ENCODE measurements at regions not wholly inside any gene's neighbourhood (a gene's known extent, or its start where the extent isn't known, plus 50 kb on each side); places are given as distances from the start of the nearest gene placed in this dataset.

DNA sequence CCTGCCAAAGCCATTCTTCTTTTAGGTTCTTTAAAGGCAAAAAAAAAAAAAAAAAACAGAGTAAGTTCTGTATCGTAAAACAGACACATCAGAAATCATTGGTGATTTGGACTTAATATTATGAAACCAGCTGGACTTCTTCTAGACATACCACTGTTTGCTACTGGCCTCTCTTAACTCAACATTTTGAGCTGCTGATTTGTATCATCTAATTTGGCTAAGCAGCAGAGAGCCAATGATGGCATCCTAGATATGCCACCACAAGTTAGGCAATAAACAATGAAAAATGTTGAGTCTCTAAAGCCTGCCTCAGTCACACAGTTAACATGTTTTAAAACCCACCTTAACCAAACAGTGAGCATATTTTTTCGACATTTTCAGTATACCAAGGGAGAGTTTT is 1034.3 kb upstream of the NXPH2 start:
- no peak for DNase-seq

- no peak for DNase-seq
These were observed 1033.2 kb upstream of the NXPH2 start for GRCh38 chr2:139813340-139813739.

DNA sequence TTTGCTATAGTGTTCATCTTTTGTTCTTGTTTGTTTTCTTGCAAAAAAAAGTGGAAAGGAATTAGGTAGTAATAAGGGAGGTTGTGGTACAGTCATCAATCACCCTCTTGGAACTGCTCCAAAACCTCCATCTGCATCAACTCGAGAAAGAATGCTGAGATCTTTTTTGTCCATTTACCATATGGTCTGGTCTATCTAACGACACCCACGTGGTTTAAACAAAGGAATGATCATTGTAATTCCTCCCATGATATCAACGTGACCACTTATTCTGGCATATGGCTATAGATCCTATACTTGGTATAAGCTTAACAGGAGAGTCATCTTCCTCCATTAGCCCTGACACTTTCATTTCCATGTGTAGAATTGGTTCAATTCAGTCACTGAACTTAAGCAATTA is 1025.3 kb upstream of the NXPH2 start:
- DNase-seq: no peak

DNA sequence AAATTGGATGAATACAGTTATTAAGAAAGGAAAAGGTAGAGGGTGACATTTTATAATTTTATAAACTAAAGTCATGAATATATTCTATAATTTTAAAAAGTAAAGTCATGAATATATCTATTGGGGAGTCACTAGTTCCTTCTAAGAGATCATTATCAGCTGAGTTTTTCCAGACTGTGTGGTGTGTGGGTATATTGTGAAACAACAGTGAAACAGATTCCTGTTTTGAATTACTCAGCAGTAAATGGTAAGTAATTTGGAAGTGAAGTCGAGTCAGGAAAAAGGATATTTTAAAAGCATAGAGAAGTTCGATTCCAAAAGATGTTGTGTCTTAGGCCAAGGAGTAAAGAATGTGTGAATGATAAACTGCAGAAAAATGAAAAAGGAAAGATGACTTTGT is 1018.2 kb upstream of the NXPH2 start:
- DNase-seq: peak; percentile 9 to 27

DNA sequence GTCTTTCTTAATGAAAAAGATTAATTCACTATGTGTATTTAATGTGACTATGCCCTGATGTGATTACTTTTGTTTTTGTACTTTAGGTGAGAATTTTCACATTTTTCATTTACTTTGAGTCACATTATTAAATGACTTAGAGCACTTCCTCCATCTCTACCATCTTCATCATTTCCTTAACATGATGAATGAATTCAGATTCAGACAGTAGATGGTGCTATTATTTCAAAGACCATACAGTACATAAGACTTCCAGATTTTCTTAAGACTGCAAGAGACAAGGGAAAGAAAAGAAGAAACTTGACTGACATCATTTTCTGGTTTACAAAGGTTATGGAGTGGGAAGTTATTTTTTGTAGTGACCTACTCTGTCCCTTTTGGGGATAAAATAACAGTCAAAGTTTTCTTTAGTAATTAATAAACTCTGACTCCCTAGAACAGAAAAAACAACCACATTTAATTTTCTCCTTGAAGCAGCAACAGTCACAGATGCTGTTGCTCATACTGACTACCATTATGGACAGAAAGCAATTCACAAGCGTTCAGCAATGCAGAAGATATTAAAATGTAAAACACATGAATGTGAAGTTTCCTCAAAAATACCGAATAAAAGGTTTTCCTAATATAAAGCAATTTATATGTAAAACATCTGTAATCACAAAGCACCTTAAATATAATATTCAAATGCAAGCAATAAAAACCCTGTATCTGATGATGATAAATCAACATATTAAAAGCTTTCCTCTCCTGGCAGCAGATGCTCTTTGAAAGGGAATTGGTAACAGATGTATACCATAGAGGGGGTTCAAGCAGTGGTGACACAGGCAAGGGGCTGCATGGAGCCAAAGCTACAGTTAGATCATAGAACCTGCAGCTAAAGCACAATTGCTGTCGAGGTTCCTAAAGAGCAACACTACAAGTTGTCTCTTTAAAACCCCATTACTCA is 1010.9 kb upstream of the NXPH2 start:
- DNase-seq: peak; percentile 91 to 94

- no peak for DNase-seq
These were observed 1009.9 kb upstream of the NXPH2 start for GRCh38 chr2:139790136-139790535.

GRCh38 chr2:139778732-139779131 is 998.5 kb upstream of the NXPH2 start:
- DNase-seq: no peak

DNA sequence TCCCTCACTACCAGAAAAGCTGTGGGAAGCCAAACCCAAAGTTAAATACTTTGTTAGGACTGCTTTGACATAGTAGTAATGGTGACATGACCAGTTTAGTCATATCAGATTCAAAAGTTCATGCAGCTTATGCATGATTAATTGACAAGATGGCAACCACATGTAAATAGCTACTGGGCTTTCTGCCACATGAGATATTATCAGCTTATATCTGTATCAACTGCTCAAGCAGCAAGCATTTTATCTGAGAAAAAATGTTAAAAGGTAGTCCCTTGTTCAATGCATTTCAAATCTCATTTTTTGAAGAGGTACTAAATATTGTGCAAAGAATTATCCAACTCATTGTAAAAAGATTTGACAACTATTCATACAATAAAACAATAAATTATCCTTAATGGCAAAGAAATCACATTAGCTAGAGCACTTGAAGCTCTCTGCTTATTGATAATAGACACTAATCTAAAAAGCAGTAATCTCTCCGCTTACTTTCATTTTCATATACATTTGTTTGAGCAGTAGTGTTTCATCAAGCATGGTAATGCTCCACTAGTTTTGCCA is 993.6 kb upstream of the NXPH2 start:
- DNase-seq: no peak

DNA sequence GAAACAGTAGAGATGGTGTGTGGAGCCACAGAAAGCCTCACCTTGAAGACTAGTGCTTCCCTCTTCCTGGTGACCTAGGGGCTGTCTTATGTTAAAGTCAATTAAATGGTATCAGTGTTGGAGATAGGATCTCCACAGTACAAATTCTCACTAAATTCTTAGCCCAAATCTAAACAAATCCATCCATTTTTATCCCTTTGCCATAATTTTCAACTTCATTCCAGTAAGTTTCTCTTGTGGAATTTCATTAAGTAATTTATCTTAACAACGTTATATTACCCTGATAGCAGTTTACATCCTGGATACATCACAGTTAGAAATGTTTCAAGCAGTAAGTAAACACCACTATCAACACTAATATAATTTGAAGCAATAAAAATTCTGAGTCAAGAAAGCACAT is 989.4 kb upstream of the NXPH2 start:
- DNase-seq: no peak

DNA sequence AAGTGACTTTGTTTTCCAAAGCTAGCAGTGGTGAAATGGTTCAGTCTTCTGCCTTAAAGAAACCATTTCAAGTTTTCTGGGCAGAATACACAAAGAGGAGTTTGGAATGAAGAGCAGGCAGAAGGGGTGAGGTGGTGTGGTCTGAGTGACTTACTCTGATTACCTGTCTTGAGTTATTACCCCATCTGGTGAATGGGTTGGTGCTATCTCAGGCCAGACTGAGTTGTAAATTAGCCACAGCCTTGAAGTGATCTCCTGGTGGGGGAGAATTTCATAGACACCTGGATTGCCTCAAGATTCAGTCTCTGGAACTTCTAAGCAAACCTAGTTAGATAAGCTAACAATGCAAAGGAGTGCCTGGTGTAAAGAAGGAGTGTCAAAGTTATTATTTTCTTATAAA is 983.5 kb upstream of the NXPH2 start:
- DNase-seq: no peak

DNA sequence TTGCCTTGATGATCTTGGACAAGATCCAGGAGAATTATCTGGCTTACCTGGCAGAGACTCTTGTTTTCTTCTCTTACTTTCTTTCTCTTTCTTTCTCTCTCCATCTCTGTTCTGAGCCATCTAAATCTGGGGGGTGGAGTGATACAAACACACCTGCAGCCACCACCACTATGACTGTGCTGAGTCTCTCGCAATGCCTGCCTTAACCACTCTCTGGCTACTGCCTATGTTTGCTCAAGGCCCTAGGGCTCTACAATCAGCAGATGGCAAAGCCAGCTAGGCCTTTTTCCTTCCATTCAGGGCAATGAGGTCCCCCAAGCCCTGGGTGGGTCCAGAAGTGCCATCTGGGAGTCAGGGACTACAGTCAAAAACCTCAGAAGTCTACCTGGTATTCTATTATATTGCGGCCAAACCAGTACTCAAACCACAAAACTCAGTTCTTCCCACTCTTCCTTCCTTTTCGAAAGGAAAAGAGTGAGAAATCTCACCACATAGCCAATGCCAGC is 978.9 kb upstream of the NXPH2 start:
- no peak for DNase-seq

DNA sequence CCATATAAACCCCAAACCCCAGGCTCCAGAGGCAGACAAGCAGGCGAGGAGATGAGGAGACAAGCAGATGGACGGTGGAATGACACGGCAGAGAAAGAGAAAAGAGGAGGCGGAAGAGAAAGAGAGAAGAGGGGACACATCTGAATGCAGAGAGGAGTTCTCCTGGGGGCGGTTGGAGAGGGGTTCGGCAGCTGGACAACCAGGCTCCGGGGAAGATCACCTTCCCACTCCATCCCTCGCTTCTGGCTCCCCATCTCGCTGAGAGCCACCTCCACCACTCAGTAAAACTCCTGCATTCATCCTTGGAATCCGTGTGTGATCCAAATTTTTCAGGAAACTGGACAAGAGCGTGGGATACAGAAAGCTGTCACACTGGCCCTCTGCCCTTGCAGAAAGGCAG is 966.7 kb upstream of the NXPH2 start:
- no peak for DNase-seq

DNA sequence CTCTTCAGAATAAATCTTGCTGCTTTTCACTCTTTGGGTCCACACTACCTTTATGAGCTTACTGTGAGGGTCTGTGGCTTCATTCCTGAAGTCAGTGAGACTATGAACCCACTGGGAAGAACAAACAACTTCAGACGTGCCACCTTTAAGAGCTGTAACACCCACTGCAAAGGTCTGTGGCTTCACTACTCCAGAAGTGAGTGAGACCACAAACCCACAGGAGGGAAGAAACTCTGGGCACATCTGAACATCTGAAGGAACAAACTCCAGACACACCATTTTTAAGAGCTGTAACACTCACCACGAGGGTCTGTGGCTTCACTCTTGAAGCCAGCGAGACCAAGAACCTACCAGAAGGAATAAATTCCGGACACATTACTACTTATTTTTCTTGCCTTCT is 964.1 kb upstream of the NXPH2 start:
- DNase-seq: no peak

DNA sequence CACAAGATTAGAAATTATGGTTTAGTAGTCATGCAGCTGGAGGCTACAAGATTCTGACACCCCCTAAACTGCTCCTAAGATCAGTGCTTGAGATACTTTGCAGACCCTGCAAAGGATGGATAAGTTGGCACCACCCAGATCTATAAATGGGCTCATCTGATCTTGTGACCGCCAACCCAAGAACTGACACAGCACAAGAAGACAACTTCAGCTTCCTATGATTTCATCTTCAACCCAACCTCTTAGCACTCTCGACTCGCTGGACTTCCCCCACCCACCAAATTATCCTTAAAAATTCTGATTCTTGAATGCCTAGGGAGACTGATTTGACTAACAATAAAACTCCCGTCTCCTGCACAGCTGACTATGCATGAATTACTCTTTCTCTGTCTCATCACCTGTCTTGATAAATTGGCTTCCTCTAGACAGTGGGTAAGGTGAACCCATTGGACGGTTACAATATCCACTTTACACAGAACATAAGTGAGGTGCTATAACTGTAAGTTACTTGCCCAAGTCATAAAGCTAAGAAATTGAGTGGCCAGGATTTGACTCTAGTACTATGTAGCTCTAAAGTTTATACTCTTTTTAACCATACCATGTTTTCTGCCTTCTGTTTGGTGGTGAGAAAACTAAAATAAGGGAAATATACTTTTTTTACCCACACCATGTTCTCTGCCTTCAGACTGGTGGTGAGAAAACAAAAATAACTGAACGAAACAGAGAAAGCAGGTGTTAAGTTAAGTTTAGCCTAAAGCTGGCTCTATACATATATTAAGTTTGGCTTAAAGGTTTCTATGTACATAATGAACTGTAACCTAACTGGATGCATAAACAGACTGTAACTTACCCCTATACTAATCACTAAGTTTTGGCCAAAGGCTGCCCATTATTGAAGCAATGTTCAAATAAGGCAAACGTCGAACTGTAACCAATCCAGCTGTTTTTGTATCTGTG is 962.3 kb upstream of the NXPH2 start:
- no peak for DNase-seq

GRCh38 chr2:139737659-139738058 is 957.5 kb upstream of the NXPH2 start:
- no peak for DNase-seq

DNA sequence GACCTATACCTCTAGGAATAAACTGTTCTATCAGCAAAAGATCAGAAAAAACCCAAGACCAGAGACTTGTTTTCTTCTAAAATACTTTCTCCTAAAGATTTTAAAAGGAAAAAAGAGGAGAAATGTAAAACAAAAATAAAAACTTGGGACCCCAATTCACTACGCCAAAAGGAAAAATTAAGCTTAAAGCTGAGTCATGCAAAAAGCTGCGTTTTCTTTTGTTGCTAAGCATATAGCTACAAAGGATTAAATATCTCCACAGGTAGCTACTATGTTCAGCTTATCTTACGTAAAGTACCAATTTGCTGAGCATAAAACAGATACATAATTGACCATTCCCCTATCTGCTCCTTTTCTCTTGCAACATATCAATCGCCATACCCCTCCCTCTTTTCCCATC is 950.0 kb upstream of the NXPH2 start:
- no peak for DNase-seq

DNA sequence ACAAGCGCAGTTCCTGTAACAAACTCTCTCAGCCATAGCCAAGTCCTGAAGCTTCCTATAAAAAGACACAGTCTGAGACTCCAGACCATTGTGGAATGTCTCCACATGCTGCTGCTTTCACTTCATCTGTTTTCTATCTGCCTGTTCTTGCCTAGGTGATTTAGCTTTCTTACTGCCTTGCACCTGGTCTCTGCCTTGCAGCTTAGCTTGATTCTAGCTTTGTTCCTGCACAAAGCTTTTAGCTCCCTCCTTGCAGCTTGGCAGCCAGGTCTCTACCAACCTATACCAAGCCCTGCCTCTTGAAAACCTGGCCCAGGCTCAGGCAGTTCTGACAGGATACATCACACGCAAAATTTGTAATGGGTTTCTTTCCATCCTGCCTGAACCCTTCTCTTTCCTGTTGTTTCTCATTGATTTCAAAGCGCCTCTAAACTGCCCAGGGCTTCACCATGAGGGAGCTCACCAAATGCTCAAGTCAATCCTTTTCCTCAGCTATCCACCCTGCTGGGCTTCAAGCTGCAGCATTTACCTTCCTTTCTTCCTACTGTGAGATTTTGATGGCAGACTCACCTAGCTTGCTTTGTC is 941.3 kb upstream of the NXPH2 start:
- no peak for DNase-seq

- no peak for DNase-seq
These were observed 939.9 kb upstream of the NXPH2 start for GRCh38 chr2:139720056-139720455.

GRCh38 chr2:139704606-139705005 is 924.4 kb upstream of the NXPH2 start:
- no peak for DNase-seq

DNA sequence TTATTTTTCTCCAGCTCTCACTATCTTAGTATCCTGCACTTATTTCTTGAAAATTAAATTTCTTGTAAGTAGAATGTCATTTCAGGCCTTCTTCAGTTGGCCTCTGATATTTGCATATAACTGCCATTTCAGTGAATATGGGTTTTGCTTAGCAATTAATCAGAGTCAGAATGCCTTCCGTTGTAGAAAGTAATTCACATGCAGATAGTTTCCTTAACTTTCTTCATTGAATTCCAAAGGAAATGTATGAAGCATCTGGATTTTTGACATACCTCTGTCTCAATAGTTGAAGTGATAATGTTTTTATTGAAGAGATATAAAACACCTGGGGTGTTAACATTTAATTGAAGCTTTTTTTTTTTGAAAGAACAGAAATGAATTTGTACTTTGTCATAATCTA is 914.1 kb upstream of the NXPH2 start:
- no peak for DNase-seq

DNA sequence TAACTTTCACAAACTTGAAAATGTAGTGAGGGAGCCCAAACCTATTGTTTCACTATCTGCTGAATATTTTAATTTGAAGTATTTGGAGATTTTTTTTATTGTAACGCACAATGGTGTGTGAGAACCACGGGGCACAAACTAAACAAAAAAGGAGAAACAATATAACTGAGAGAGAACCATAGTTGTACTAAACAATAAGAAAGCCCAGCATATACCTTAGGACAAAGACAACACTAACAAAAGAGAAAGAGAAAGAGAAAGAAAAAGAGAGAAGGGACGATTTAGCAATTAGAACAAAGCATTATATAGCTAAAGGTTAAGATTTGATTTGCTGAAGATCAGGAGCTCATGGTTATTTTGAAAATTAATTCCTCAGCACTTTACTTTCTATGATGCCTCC is 906.0 kb upstream of the NXPH2 start:
- no peak for DNase-seq

- DNase-seq: no peak
These were observed 905.1 kb upstream of the NXPH2 start for GRCh38 chr2:139685090-139685983.
